HEK293 (cell line): ENCODE measurements at regions not wholly inside any gene's neighbourhood (a gene's known extent, or its start where the extent isn't known, plus 50 kb on each side); places are given as distances from the start of the nearest gene placed in this dataset.

Experiments used
- CTCF ChIA-PET: fragments of 350-600 bp; formaldehyde crosslinking; extraction: SDS; loops from one replicate; lab custom pipeline; 2021; ENCODE audit warnings: antibody characterized with exemption; lab: Yijun Ruan, JAX
- POLR2A ChIA-PET: fragments of 300-600 bp; formaldehyde crosslinking; extraction: SDS; loops from one replicate; lab custom pipeline; 2020; ENCODE audit warnings: antibody characterized with exemption, inconsistent platforms; lab: Yijun Ruan, JAX
- H3K27ac ChIP-seq: fragments of 200-500 bp; sonication (Bioruptor generic); 2 replicates; pipeline ENCODE4 v1.5.1; 2014; ENCODE audit warnings: low read depth, low read length, control low read depth, inconsistent platforms; ENCODE audit errors: extremely low read depth
- H3K36me3 ChIP-seq, 2 experiments: fragments of 200-500 bp in 1 of 2; sonication (Bioruptor generic) in 1 of 2; 1 replicate in 1 of 2; 2 replicates in 1 of 2; pipeline ENCODE4 v1.5.1; 2014 to 2017; ENCODE audit warnings: inconsistent platforms in 2 of 2, low read length in 2 of 2; ENCODE audit not compliant: control insufficient read depth in 2 of 2, insufficient read depth in 1 of 2
- H3K4me1 ChIP-seq: fragments of 200-500 bp; sonication (Bioruptor generic); 2 replicates; pipeline ENCODE4 v1.5.1; 2014; ENCODE audit warnings: mild to moderate bottlenecking, low read length, inconsistent platforms; ENCODE audit not compliant: control insufficient read depth, insufficient read depth
- H3K4me3 ChIP-seq: 2 replicates; pipeline ENCODE4 v1.5.1; 2011; ENCODE audit warnings: low read depth, mild to moderate bottlenecking, control low read depth, low read length, moderate library complexity
- H3K9me3 ChIP-seq: fragments of 200-500 bp; sonication (Bioruptor generic); 2 replicates; pipeline ENCODE4 v1.5.1; 2014; ENCODE audit warnings: low read depth, low read length, inconsistent platforms; ENCODE audit not compliant: control insufficient read depth, insufficient read depth
- GLI2 ChIP-seq: fragments of 450-650 bp; formaldehyde crosslinking; IDR thresholded peaks from 2 replicates; pipeline ENCODE4; 2017; ENCODE audit warnings: missing biosample characterization, missing genetic modification characterization, low read depth, borderline replicate concordance
- HIC1 ChIP-seq: fragments of 450-650 bp; formaldehyde crosslinking; IDR thresholded peaks from 2 replicates; pipeline ENCODE4 v1.5.1; 2016; ENCODE audit warnings: missing biosample characterization, missing genetic modification characterization
- HOXA7 ChIP-seq: sonication (generic); formaldehyde crosslinking; IDR thresholded peaks from 2 replicates; pipeline ENCODE4 v1.8.1; 2022; ENCODE audit warnings: missing genetic modification reagents, borderline replicate concordance
- KLF1 ChIP-seq: fragments of 450-650 bp; formaldehyde crosslinking; IDR thresholded peaks from 2 replicates; pipeline ENCODE4 v1.5.1; 2016; ENCODE audit warnings: missing biosample characterization, missing genetic modification characterization
- KLF17 ChIP-seq: fragments of 450-650 bp; formaldehyde crosslinking; IDR thresholded peaks from 2 replicates; pipeline ENCODE4 v1.5.1; 2016; ENCODE audit warnings: missing biosample characterization, missing genetic modification characterization
- KLF7 ChIP-seq: fragments of 450-650 bp; formaldehyde crosslinking; IDR thresholded peaks from 2 replicates; pipeline ENCODE4 v1.5.1; 2016; ENCODE audit warnings: missing biosample characterization, missing genetic modification characterization, borderline replicate concordance
- MEIS1 ChIP-seq: sonication (generic); formaldehyde crosslinking; IDR thresholded peaks from 2 replicates; pipeline ENCODE4 v1.8.1; 2022; ENCODE audit warnings: missing genetic modification reagents, mild to moderate bottlenecking, borderline replicate concordance
- OVOL3 ChIP-seq: fragments of 450-650 bp; formaldehyde crosslinking; IDR thresholded peaks from 2 replicates; pipeline ENCODE4 v1.5.1; 2016; ENCODE audit warnings: missing biosample characterization, missing genetic modification characterization
- SP2 ChIP-seq: fragments of 450-650 bp; formaldehyde crosslinking; IDR thresholded peaks from 2 replicates; pipeline ENCODE4 v1.5.1; 2016; ENCODE audit warnings: missing biosample characterization, missing genetic modification characterization
- TRIM28 ChIP-seq: IDR thresholded peaks from 2 replicates; pipeline ENCODE4 v1.6.1; 2011; ENCODE audit warnings: low read length, control low read depth, borderline replicate concordance
- WT1 ChIP-seq: fragments of 450-650 bp; formaldehyde crosslinking; IDR thresholded peaks from 2 replicates; pipeline ENCODE4 v1.5.1; 2016; ENCODE audit warnings: missing biosample characterization, missing genetic modification characterization
- ZFHX2 ChIP-seq: fragments of 450-650 bp; formaldehyde crosslinking; conservative IDR thresholded peaks from 2 replicates; pipeline ENCODE4 v1.5.1; 2016; ENCODE audit warnings: missing biosample characterization, missing genetic modification characterization
- ZNF112 ChIP-seq: fragments of 450-650 bp; formaldehyde crosslinking; IDR thresholded peaks from 2 replicates; pipeline ENCODE4 v1.5.0; 2017; ENCODE audit warnings: missing biosample characterization, missing genetic modification characterization
- ZNF18 ChIP-seq: fragments of 450-650 bp; formaldehyde crosslinking; IDR thresholded peaks from 2 replicates; pipeline ENCODE4 v1.5.1; 2016; ENCODE audit warnings: missing biosample characterization, missing genetic modification characterization
- ZNF239 ChIP-seq: fragments of 450-650 bp; formaldehyde crosslinking; IDR thresholded peaks from 2 replicates; pipeline ENCODE4 v1.5.1; 2016; ENCODE audit warnings: missing biosample characterization, missing genetic modification characterization
- ZNF292 ChIP-seq: fragments of 450-650 bp; formaldehyde crosslinking; IDR thresholded peaks from 2 replicates; pipeline ENCODE4 v1.5.1; 2016; ENCODE audit warnings: low read depth, missing biosample characterization, missing genetic modification characterization, borderline replicate concordance
- ZNF324 ChIP-seq: fragments of 450-650 bp; formaldehyde crosslinking; IDR thresholded peaks from 2 replicates; pipeline ENCODE4 v1.5.1; 2016; ENCODE audit warnings: missing biosample characterization, missing genetic modification characterization
- ZNF350 ChIP-seq: fragments of 450-650 bp; formaldehyde crosslinking; IDR thresholded peaks from 2 replicates; pipeline ENCODE4 v1.5.0; 2017; ENCODE audit warnings: missing biosample characterization, mild to moderate bottlenecking, missing genetic modification characterization
- ZNF362 ChIP-seq: fragments of 450-650 bp; formaldehyde crosslinking; IDR thresholded peaks from 2 replicates; pipeline ENCODE4 v1.5.1; 2016; ENCODE audit warnings: missing biosample characterization, missing genetic modification characterization
- ZNF580 ChIP-seq: fragments of 450-650 bp; formaldehyde crosslinking; IDR thresholded peaks from 2 replicates; pipeline ENCODE4 v1.5.1; 2016; ENCODE audit warnings: missing biosample characterization, missing genetic modification characterization
- ZNF626 ChIP-seq: fragments of 450-650 bp; sonication (Bioruptor Pico); formaldehyde crosslinking; IDR thresholded peaks from 2 replicates; pipeline ENCODE4 v1.5.1; 2018; ENCODE audit warnings: missing biosample characterization, missing genetic modification characterization, inconsistent platforms
- ZNF776 ChIP-seq: fragments of 450-650 bp; formaldehyde crosslinking; IDR thresholded peaks from 2 replicates; pipeline ENCODE4 v1.5.0; 2017; ENCODE audit warnings: missing biosample characterization, missing genetic modification characterization, borderline replicate concordance
- ZNF791 ChIP-seq: fragments of 450-650 bp; formaldehyde crosslinking; IDR thresholded peaks from 2 replicates; pipeline ENCODE4 v1.5.1; 2016; ENCODE audit warnings: missing biosample characterization, missing genetic modification characterization
- ZNF837 ChIP-seq: fragments of 450-650 bp; formaldehyde crosslinking; IDR thresholded peaks from 2 replicates; pipeline ENCODE4 v1.5.1; 2016; ENCODE audit warnings: missing biosample characterization, missing genetic modification characterization
- ZSCAN18 ChIP-seq: fragments of 450-650 bp; formaldehyde crosslinking; IDR thresholded peaks from 2 replicates; pipeline ENCODE4 v1.5.1; 2016; ENCODE audit warnings: missing biosample characterization, missing genetic modification characterization

- H3K36me3 ChIP-seq: no peaks in the 10 kb centered on the region
- no peak for TF ChIP-seq ZNF112 (tag by site-specific recombination)
- no peak for TF ChIP-seq WT1 (tag by site-specific recombination)
- no peak for TF ChIP-seq ZNF580 (tag by site-specific recombination)
- no peak for TF ChIP-seq ZNF324 (tag by site-specific recombination)
- no peak for TF ChIP-seq KLF1 (tag by site-specific recombination)
- TF ChIP-seq ZNF239 (tag by site-specific recombination): no peak
- no peak for TF ChIP-seq ZNF292 (tag by site-specific recombination)
- TF ChIP-seq MEIS1 (CRISPR knock-in tag): no peak
- TF ChIP-seq ZNF791 (tag by site-specific recombination): no peak
- TF ChIP-seq ZNF626 (tag by site-specific recombination): no peak
- TF ChIP-seq KLF17: no peak
- no peak for TF ChIP-seq ZNF18 (tag by site-specific recombination)
- no peak for TF ChIP-seq KLF7 (tag by site-specific recombination)
- TF ChIP-seq HOXA7 (CRISPR knock-in tag): no peak
- no peak for TF ChIP-seq ZFHX2 (tag by site-specific recombination)
- no peak for TF ChIP-seq ZNF776
- H3K9me3 ChIP-seq: no peaks in the 10 kb centered on the region
- CTCF ChIA-PET: interaction anchor here (0.6 to 1.0 kb wide), 2 partner anchors 10 to 196 kb away, joined by 3 to 4 read pairs; no protein-coding TSS in a partner anchor
- POLR2A ChIA-PET: interaction anchor here (0.5 kb wide), 1 partner anchor 76 kb away, joined by 3 read pairs; no protein-coding TSS in a partner anchor
- 0 out of 2 replicates have a peak, but pooled peaks cover 6% of the 10 kb centered on the region for H3K4me1 ChIP-seq
- H3K27ac ChIP-seq: no peak overlapping the region
- H3K4me3 ChIP-seq: no peak overlapping the region
Observed at GRCh38 chr17:62899361-62899760, 66.7 kb upstream of the TANC2 start.

- Histone ChIP-seq H3K36me3 (no peaks in the 10 kb centered on the region), H3K4me3 (no peak overlapping the region), H3K27ac (no peak overlapping the region), H3K4me1 (0 out of 2 replicates have a peak, but pooled peaks cover 6% of the 10 kb centered on the region), H3K9me3 (no peaks in the 10 kb centered on the region)
- POLR2A ChIA-PET: interaction anchor here (0.7 kb wide), 1 partner anchor 20 kb away, joined by 3 read pairs; no protein-coding TSS in a partner anchor
- TF ChIP-seq TRIM28: 0 out of 2 replicates have a peak, but pooled peaks have one; percentile 3
- no peak for TF ChIP-seq ZNF350
- CTCF ChIA-PET: no interaction called here
Observed at GRCh38 chr17:62898239-62898864, 67.7 kb upstream of the TANC2 start.

- POLR2A ChIA-PET: no interaction called here
- H3K27ac ChIP-seq: no peak overlapping the region
- TF ChIP-seq HIC1 (tag by site-specific recombination) (no peak), ZNF362 (tag by site-specific recombination) (no peak), OVOL3 (tag by site-specific recombination) (no peak), ZNF837 (no peak), SP2 (no peak), GLI2 (no peak), ZSCAN18 (tag by site-specific recombination) (no peak)
Observed at GRCh38 chr17:62897706-62898105, 68.3 kb upstream of the TANC2 start.

More at GRCh38 chr17:62897706-62898105, 68.3 kb upstream of the TANC2 start:
- CTCF ChIA-PET: no interaction called here
- Histone ChIP-seq H3K36me3 (no peaks in the 10 kb centered on the region), H3K4me1 (peaks cover 8% of the 10 kb centered on the region), H3K9me3 (no peaks in the 10 kb centered on the region), H3K4me3 (no peak overlapping the region)
